IMR-90 (cell line): ENCODE measurements at regions not wholly inside any gene's neighbourhood (a gene's known extent, or its start where the extent isn't known, plus 50 kb on each side); places are given as distances from the start of the nearest gene placed in this dataset.

Source experiments
- ATAC-seq: fragments of 200-7000 bp; cut with Tn5 transposase; 2 replicates; pipeline ENCODE4 v1.9.1; 2020; ENCODE audit warnings: low read depth, mild to moderate bottlenecking, moderate library complexity
- BruUV-seq: library from RNA; stranded (reverse); fragments of 400-500 nt; replicated peaks from 2 replicates; lab custom pipeline; 2021; lab: Mats Ljungman, UMichigan
- CTCF ChIA-PET: fragments of 300-600 bp; formaldehyde crosslinking; extraction: SDS; loops from one replicate; lab custom pipeline; 2021; ENCODE audit warnings: antibody characterized with exemption; lab: Yijun Ruan, JAX
- POLR2A ChIA-PET: fragments of 300-600 bp; sonication (Branson Sonifier 250); formaldehyde crosslinking; loops from one replicate; lab custom pipeline; 2022; ENCODE audit warnings: antibody characterized with exemption; ENCODE audit not compliant: unreplicated experiment; lab: Charles Lee
- DNase-seq: peaks from one replicate; pipeline ENCODE4 v3.0.0; 2013
- H2AFZ ChIP-seq: replicated peaks from 2 replicates; pipeline ENCODE3; 2013; ENCODE audit warnings: low read length, mild to moderate bottlenecking; ENCODE audit not compliant: poor library complexity
- H2AK5ac ChIP-seq: 2 replicates; pipeline ENCODE4 v1.6.1; 2013; ENCODE audit warnings: low read depth, low read length, inconsistent platforms
- H2AK9ac ChIP-seq: replicated peaks from 2 replicates; pipeline ENCODE3; 2013; ENCODE audit warnings: mild to moderate bottlenecking, low read depth, low read length, moderate library complexity; ENCODE audit not compliant: poor library complexity
- H2BK120ac ChIP-seq: 2 replicates; pipeline ENCODE4 v1.6.1; 2013; ENCODE audit warnings: low read depth, low read length, inconsistent platforms
- H2BK15ac ChIP-seq: 3 replicates; pipeline ENCODE4 v1.6.1; 2013; ENCODE audit warnings: low read depth, low read length, inconsistent platforms
- H2BK20ac ChIP-seq: 2 replicates; pipeline ENCODE4 v1.6.1; 2013; ENCODE audit warnings: low read depth, mild to moderate bottlenecking, inconsistent platforms, low read length, moderate library complexity
- H2BK5ac ChIP-seq: 2 replicates; pipeline ENCODE4 v1.6.1; 2013; ENCODE audit warnings: mild to moderate bottlenecking, low read depth, low read length, inconsistent platforms; ENCODE audit not compliant: poor library complexity, severe bottlenecking
- H3K14ac ChIP-seq: replicated peaks from 2 replicates; pipeline ENCODE4 v1.6.1; 2013; ENCODE audit warnings: low read depth, low read length, inconsistent platforms
- H3K18ac ChIP-seq: 2 replicates; pipeline ENCODE4 v1.6.1; 2013; ENCODE audit warnings: low read depth, low read length, control low read depth
- H3K23ac ChIP-seq: 2 replicates; pipeline ENCODE4 v1.6.1; 2013; ENCODE audit warnings: low read depth, low read length, inconsistent platforms
- H3K27ac ChIP-seq: 2 replicates; pipeline ENCODE4 v1.5.1; 2013; ENCODE audit warnings: mild to moderate bottlenecking, control low read depth, low read length; ENCODE audit not compliant: insufficient read depth
- H3K27me3 ChIP-seq: 2 replicates; pipeline ENCODE4 v1.6.1; 2013; ENCODE audit warnings: low read length; ENCODE audit not compliant: control insufficient read depth, insufficient read depth
- H3K36me3 ChIP-seq: 2 replicates; pipeline ENCODE4 v1.6.1; 2013; ENCODE audit warnings: low read length, mixed read lengths; ENCODE audit not compliant: control insufficient read depth, insufficient read depth
- H3K4ac ChIP-seq: 2 replicates; pipeline ENCODE4 v1.6.1; 2013; ENCODE audit warnings: low read depth, low read length, inconsistent platforms
- H3K4me1 ChIP-seq: 2 replicates; pipeline ENCODE4 v1.6.1; 2013; ENCODE audit warnings: low read length, mixed read lengths; ENCODE audit not compliant: control insufficient read depth, insufficient read depth
- H3K4me2 ChIP-seq: 2 replicates; pipeline ENCODE4 v1.6.1; 2013; ENCODE audit warnings: low read depth, mild to moderate bottlenecking, control low read depth, low read length, moderate library complexity
- H3K4me3 ChIP-seq: 2 replicates; pipeline ENCODE4 v1.5.1; 2013; ENCODE audit warnings: low read depth, mild to moderate bottlenecking, control low read depth, low read length, moderate library complexity; ENCODE audit not compliant: insufficient read depth
- H3K56ac ChIP-seq: 2 replicates; pipeline ENCODE4 v1.6.1; 2013; ENCODE audit warnings: low read length, inconsistent platforms; ENCODE audit not compliant: insufficient read depth; ENCODE audit errors: extremely low read depth
- H3K79me1 ChIP-seq, 2 experiments: 2 replicates each; pipeline ENCODE4 v1.6.1; 2013; ENCODE audit warnings: low read length in 2 of 2, inconsistent platforms in 1 of 2, low read depth in 1 of 2
- H3K9ac ChIP-seq: 2 replicates; pipeline ENCODE4 v1.6.1; 2013; ENCODE audit warnings: low read depth, low read length, control low read depth
- H3K9me1 ChIP-seq: 2 replicates; pipeline ENCODE4 v1.6.1; 2013; ENCODE audit warnings: low read length, inconsistent platforms; ENCODE audit not compliant: insufficient read depth
- H3K9me3 ChIP-seq: 2 replicates; pipeline ENCODE4 v1.6.1; 2013; ENCODE audit warnings: low read length; ENCODE audit not compliant: control insufficient read depth, insufficient read depth
- H4K20me1 ChIP-seq: 2 replicates; pipeline ENCODE4 v1.6.1; 2013; ENCODE audit warnings: low read length, inconsistent platforms; ENCODE audit not compliant: insufficient read depth
- H4K5ac ChIP-seq: 2 replicates; pipeline ENCODE4 v1.6.1; 2013; ENCODE audit warnings: mild to moderate bottlenecking, low read depth, low read length, control low read depth
- H4K8ac ChIP-seq, 2 experiments: 2 replicates each; pipeline ENCODE4 v1.6.1; 2013; ENCODE audit warnings: low read depth in 2 of 2, low read length in 2 of 2, control low read depth in 1 of 2, inconsistent platforms in 1 of 2
- H4K91ac ChIP-seq: 2 replicates; pipeline ENCODE4 v1.6.1; 2013; ENCODE audit warnings: low read depth, low read length, inconsistent platforms; ENCODE audit not compliant: insufficient read depth
- FOS ChIP-seq: fragments of 150-350 bp; IDR thresholded peaks from 2 replicates; pipeline ENCODE4 v1.6.1; 2016; ENCODE audit warnings: low read depth, low read length
- RCOR1 ChIP-seq: IDR thresholded peaks from 2 replicates; pipeline ENCODE4 v1.6.1; 2012; ENCODE audit warnings: mild to moderate bottlenecking, low read length, improper control_type of control experiment; ENCODE audit not compliant: insufficient replicate concordance
- WGBS, 2 experiments: methylation state at CpG; one replicate each; pipeline versions ENCODE4 v1.1.5 to v1.1.7; 2013; ENCODE audit warnings: missing lambda C conversion rate in 2 of 2; ENCODE audit not compliant: insufficient read length in 1 of 2; ENCODE audit errors: extremely low coverage in 2 of 2; 5-methylcytosine and 5-hydroxymethylcytosine counted together
- dilution Hi-C: fragments of 300-500 bp; cut with HindIII; formaldehyde crosslinking; loops from one replicate; pipeline ENCODE4 v1.14.3; 2018; ENCODE audit warnings: low sequenced_read_pairs; ENCODE audit not compliant: unreplicated experiment
- in situ Hi-C: fragments of 300-500 bp; cut with MboI; formaldehyde crosslinking; loops from 3 replicates; pipeline ENCODE4 v1.14.3; 2019; ENCODE audit warnings: low sequenced_read_pairs, inconsistent platforms, mixed read lengths
- intact Hi-C: fragments of 100-400 bp; cut with micrococcal nuclease; formaldehyde crosslinking; loops from 2 replicates; pipeline ENCODE4 v1.10.0; 2022

GRCh38 chr5:96483878-96484277, 50.8 kb upstream of the PCSK1 start:
- Histone ChIP-seq H3K4me1 (no peaks in the 10 kb centered on the region), H3K18ac (no peak overlapping the region), H3K23ac (no peak overlapping the region), H4K8ac (no peak overlapping the region), H2BK20ac (no peak overlapping the region), H3K4me2 (no peak overlapping the region), H3K27me3 (peaks cover 2% of the 10 kb centered on the region), H4K91ac (no peak overlapping the region), H2AK9ac (no peak overlapping the region), H3K27ac (no peak overlapping the region), H3K4ac (no peak overlapping the region), H4K20me1 (no peaks in the 10 kb centered on the region), H2BK120ac (no peak overlapping the region), H3K14ac (no peak overlapping the region), H3K4me3 (no peak overlapping the region), H3K9me3 (no peaks in the 10 kb centered on the region), H4K5ac (no peak overlapping the region), H3K9ac (no peak overlapping the region), H2AFZ (no peak overlapping the region), H2AK5ac (no peak overlapping the region), H2BK15ac (no peak overlapping the region), H3K79me1 (no peaks in the 10 kb centered on the region), H2BK5ac (no peak overlapping the region), H3K36me3 (no peaks in the 10 kb centered on the region), H3K56ac (no peak overlapping the region), H3K9me1 (no peaks in the 10 kb centered on the region)
- CTCF ChIA-PET = no interaction called here
- dilution Hi-C loops = no loop called here
- ATAC-seq (no peak), DNase-seq (peak; percentile 55)
- in situ Hi-C loops = no loop called here
- POLR2A ChIA-PET = no interaction called here
- intact Hi-C loops = no loop called here
- TF ChIP-seq FOS = no peak
- TF ChIP-seq RCOR1 = peak; percentile 43
- no CpG with 5 or more reads among the region's 2 CpGs for WGBS, 2 experiments
- no TSS peak for BruUV-seq
